ENCODE measurements at regions not wholly inside any gene's neighbourhood (a gene's known extent, or its start where the extent isn't known, plus 50 kb on each side); places are given as distances from the start of the nearest gene placed in this dataset.

DNA sequence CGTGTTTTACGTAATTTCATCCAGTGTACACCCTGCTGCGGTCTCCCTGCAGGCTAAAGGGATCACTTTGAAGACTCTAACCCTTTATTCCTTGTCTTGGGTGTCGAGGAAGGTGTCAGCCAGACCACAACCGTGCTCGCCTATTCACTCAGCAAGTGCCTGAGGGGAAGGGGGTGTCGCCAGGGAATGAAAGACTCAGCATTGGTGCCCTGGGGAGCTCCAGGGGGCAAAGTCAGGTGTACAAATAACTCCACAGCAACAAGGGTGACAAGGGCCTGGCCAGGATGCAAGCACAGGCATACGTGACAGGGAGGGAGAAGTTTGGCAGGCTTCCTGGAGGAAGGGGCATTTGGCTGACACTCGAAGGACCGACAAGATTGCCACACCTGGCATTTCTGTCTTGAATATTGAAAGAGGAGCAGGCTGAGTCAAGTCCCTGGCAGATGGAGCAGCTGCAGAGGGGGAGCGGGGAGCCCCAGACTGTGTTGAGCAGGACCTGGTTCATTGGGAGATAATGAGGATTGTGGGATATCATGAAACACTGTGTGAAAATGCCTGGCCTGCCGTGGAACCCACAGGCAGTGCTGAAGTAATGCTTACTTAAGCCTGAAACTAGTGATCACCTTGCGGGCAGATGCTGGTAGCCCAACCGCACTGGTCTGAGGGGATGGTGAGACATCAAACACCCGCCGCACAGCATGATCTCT is 93.9 kb downstream of the RHOB start:
- DNase-seq, result no peak

DNA sequence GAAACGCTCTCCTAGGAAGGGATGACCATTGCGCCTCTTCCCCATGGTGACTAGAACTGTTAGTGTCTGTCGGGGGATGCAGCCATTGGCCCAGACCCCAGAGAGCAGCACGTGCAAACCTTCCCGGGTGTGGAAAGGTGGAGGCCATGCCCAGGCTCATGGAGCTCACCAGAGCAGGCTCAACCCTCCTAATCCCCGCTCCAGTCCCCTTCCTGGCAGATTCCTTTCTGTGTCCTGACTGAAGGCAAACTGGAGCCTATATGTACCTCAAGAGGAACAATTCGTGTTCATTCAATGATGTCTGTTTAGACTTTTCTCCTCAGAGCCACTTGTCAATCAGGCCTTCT is 94.4 kb downstream of the RHOB start:
- DNase-seq, result no peak

DNA sequence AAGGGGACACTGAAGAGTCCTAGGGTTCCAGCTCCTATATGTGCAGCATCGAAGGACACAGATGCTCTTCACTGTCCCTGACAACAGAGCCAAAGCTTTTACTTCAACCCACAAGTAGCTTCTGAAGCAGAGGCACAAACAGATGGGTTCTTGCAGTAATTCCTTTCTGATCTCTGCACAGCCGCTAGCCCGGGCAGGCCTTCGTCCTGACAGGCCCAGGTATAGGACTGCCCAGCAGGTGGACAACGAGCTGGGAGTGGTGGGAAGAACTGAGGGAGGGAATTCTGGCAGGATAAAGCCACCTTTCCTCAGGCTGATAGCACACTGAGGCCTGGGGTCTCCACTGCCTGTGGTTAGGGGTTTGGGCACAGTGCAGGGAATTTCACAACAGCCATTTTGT is 94.8 kb downstream of the RHOB start:
- DNase-seq, result no peak

DNA sequence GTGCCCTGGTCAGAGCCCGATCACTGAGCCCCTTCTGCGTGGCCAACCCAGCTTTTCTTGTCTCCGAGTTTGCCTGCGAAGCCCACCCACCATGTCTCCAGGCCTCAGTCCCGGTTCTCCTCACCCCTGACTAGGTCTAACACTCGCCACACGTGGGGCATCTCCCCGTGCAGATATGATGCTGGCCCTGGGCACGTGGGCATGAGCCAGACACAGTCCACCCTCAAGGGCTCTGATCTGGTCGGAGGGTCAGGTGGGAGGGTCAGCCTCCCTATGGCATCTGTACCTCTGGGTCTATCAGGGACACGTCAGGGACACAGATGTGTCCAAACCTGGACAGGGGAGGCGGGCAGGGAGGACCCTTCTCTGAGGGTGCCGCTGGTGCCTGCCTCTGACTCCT is 95.4 kb downstream of the RHOB start:
- DNase-seq, result no peak

DNA sequence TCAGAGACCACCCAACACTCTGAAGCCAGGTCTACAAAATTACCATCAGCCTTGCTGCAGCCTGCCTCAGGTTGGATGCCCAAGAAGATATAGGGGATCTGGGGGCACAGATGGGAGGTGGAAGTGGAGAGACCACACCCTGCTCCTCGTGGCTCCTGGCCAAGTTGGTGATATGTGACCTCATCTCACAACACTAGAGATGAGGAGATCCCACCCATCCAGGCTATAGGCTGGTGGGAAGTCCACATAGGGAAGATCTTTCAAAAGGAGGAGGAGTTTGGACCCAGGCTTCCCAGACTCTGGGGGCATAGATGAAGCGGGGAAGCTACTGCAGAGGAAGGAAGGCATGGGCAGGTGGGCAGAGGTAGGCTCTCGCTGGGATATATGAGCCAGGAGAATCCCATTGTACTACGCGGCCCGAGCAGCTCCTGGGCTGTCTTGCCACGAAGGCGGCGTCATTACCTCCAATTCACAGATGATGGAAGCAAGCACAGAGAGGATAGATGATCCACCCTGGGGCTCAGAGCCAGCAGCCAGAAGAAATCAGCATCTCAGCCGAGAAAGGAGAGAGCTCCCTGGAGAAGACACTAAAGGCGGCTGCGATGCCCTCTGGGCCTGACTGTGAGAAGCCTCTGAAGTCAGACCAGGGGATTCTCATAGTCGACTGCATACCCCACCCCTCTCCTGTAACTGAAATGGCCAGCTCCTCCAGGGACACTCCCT is 96.0 kb downstream of the RHOB start:
- DNase-seq, result no peak

DNA sequence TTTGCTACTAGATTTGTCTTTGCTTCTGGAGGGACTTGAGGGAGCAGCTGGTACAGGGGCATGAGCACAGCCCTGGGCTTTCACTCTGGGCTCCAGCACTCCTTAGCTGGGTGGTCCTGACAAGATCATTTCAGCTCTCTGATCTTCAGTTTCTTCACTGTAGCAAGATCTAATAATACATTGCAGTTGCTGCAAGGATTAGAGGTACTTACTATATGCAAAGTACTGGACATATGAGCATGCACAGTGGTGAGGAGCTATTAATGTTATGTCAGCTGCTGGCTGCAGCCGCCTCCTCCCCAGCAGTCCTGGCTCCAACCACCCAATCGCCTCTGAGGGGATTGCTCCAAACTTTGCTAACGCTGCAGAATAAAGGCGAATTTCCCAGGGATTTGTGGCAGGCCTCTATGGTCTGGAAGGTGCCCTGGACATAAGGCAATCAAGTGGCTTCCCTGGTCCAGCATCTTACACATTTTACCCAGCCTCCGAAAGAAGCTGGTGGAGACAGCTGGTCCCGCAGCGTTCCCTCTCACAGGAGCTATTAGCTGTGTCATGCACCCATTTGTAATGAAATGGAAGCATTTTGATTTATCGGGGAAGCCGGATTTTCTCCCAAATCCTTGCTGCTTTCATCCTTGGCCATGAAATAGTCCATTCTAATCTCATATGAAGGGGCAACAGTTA is 96.7 kb downstream of the RHOB start:
- DNase-seq, result no peak

DNA sequence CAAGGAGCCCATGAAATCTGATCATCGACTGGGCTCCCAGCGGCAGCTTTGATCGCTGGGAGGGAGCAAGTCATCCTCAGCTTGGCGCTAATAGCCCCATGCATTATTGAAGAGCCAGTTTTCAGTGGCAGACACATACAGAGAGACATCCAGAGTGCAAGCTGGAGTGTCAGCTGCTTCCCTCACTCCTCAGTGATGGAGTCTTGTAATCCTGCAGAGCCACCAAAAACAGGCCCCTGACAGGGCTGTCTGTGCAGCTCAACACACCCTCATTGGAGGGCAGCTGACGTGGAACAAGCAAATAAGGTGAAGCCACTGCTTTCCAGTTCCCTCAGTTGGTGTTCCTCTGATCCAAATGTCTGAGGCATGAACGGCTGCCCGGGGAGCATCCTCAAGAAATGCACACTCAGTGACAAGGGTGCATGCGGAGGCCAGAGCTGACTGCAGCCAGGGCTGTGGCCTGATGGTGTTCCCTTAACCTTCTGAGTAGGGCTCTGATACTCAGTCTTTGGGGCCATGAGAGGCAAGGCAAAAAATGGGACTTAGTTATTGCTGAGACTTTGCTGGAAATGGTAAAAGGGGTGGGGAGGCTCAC is 97.4 kb downstream of the RHOB start:
- DNase-seq, result no peak

DNA sequence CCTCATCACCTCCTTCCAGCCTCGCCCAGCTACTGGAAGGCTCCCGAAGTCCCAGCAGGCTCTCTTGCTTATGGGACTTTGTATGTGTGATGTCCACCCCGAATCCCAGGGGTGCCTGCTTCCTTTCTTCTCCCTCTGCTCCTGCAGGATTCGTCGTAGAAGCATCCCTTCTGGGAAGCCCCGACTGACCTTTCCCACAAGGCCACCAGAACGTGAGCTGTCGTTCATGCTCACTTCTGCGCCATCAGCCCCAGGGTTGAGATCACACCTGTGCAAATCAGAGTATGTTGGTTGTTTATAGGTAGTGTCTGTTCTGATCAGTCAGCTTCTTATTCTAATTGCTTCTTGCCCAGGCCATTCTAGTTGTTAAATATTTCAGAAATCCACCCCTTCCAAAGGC is 101.8 kb downstream of the HS1BP3 start:
- no peak for DNase-seq

DNA sequence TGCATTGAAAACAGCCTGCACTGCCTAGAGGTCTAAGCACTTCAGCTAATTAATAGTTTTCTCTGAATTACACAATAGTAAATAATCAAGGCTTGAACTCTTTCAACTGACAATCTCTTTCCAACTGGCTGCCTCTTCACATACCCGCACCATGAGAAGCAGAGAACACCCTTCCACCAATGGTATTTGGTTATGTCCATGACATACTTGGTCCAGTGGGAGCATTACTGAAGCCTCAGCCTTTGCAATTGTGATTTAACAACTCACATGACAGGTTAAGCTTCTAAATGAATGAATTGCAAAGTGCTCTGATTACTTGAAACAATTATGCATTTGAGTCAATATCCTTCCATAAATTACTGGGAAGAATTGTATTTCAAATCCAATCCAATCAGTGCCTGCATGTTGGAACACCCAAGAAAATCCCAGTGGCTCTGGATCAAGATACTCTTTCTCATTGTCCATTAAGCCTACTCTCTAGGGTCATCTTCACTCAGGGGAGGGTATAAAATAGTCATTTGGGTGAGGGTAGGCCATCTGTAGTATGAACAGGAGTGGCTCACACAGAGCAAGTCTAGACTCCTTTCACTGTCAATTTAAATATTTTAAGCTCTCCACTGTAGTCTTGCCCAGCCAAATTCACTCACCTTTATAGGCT is 101.1 kb downstream of the HS1BP3 start:
- DNase-seq, result no peak

DNA sequence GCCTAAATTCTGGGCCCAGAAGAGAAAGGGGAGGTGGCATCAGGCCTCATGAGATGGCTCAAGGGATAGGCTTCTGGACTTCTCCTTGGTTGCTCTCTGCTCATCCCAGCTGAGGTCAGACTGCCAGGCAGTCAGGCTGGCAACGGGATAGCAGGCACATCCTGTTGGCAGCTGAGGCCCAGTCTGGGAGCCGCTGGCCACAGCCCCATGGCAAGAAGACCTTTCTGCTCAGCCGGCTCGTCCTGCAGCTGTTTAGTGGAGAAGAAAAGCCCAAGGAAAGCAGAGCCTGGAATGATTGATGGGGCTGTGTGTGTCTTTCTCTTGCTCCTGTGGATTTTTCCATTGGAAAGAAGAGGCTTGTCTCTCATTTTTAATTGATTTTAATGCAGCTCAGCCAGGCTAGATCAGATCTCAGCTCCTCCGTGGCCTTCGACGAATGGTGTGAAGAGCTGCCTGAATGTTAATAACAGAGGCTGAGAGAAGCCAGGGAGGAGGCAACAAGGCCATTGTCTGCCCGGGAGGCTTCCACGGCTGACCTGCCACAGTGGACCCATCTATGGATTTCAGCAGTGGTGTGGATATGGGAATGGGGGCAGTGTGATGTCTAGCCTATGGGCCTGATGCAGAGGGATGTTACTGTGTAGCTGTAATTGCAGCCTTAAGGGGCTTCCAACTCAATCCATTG is 99.5 kb downstream of the HS1BP3 start:
- DNase-seq, result peak; percentile 77

DNA sequence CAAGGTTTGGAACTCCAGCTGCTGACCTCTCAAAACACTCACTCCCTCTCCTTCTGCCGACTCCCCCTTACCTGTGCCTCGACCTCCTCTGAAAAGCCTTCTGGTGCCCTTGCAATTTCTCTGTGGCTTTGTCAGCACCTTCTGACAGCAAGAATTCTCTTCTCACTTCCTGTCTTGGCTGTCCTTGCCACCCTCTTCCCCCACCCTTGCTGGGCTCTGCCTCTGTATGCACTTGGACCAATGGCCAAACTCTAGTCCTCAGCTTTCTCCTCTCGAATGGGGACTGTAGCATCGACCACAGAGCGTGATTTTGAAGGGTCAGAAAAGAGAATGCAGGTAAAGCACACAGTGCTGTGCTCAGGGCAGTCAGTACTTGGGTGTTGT is 99.0 kb downstream of the HS1BP3 start:
- DNase-seq, result no peak

DNA sequence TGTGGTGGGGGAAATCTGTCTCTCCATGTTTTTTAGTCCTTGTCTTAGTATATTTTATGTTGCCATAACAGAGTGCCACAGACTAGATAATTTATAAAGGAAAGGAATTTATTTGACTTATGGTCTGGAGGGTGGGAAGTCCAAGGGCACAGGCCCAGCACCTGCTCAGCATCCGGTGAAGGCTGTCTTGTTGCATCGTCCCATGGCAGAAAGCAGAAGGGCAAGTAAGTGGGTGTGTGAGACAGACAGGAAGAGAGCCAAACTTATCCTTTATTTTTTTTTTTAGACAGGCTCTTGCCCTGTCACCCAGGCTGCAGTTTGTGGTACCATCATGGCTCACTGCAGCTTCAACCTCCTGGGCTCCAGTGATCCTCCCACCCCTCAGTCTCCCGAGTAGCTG is 98.1 kb downstream of the HS1BP3 start:
- DNase-seq, result no peak

DNA sequence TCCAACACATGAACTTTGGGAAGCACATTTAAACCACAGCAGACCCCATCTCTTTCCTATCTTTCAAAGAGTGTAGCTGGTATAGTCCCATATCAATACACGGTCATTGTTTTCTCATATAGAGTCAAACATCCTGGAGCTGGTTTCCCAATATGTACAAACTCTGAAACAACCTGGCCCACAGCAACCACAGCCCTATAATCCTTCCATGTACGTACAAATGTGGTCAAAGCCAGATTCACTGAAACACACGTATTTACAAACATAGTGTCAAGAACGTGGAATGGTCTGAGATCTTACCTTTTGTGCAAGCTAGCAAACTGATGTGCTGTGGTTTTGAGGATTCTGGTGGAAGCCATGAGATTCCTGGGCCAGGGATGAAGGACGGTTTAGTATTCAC is 97.3 kb downstream of the HS1BP3 start:
- no peak for DNase-seq

DNA sequence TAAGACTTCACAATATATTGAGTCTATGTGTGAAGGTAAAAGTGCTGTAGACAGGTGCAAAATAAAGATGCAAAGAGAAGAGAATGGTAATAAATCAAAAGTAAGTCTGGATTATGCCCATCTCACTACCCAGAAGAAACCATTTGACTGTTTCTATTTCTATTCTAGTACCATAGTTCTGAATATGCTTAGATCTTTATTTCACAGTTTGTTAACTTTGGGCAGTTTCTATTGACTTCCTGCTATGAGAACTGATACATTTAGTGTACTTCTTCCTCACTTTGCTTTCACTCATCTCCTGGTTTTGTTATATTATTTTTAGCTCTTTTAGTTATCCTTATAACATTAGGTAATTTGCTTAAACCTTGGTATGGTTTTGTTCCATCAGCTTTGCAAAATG is 94.9 kb downstream of the HS1BP3 start:
- DNase-seq, result no peak

DNA sequence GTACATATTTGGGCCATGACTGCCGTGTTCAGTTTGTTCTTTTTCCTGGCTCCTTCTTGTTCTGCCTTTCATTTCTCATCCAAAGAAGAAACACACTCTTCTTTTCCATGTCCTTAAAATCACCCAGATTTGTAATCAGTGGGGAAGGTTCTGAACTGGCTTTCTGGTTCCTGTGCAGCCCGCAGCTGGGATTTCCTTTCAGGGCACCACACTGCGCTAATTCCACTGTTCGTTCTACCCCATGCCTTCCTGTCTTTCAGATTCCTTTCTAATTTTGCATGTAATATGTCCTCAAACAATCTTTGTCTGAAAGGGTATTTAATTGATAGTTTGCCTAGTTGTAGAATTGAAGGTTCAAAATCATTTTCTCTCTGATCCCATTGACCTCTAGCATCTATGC is 94.1 kb downstream of the HS1BP3 start:
- DNase-seq, result no peak

DNA sequence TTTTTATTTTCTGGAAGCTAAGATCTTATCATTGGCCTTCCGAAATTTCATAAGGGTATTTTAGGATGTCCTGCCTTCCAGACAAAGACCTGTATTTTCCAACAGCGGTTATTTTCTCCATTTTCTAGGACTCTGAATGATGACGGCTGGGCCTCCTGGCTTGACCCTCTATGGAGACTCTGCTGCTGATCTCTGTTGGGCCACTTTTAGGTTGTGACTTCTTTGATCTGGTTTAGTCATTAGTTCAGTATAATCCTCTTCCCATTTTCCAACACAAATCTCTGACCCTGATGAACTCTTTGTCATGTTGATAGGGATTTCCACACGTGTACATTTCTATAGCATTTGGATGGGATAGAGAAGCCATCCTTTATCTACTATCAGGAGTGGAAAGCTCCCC is 93.7 kb downstream of the HS1BP3 start:
- no peak for DNase-seq

DNA sequence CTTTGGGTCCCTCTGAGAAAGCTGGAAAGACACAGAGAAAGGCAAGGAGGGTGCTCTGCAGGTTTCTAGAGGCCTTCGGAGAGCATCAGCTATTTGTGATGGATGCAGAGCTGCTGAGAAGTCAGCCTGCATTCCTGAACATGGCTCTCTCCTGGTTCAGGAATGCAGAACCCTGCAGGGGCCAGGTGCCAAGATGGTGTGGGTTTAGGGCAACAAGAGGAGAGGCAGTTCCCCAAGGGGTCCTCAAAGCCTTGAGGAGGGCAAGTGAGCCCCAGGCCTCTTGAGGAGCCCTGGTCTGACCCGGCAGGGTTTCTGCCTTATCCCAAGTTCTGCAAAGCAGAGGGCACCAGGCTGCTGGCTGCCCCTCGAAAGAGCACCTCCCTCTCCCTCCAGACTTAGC is 93.3 kb downstream of the HS1BP3 start:
- DNase-seq, result no peak

DNA sequence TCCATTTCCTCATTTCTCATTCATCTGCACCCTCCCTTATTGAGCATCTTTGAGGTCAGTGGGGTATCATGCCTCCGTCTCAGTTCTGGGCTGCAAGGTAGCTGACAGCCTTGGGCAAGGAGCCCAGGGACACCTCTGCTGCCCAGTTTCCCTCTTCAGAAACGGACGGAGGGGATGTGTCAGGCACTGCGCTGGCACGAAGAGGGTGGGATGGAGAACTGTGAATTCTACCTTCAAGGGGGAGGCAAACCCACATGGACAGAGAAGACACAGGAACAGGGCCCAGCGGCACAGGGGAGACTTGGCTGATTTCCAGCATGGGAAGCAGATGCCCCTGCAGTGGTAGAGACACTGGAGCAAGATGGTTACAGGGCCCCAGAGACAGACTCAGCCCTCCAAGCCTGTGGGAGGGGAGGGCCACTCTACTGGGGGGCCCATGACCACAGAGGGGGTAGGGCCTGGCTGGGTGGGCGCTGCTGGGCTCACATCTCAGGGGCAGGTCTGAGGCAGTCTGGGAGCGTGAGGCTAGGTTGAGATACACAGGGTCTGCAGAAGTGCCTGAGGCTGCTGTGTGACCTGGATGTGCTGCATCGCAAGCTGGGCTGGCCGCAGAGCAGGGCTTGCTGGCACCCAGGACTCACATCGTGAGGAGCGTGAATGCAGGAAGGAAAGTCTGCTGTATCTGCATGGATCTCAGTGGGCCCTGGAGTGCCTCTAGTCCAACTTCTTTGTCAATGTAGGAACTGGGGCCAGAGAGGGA is 92.3 kb downstream of the HS1BP3 start:
- DNase-seq, result no peak

DNA sequence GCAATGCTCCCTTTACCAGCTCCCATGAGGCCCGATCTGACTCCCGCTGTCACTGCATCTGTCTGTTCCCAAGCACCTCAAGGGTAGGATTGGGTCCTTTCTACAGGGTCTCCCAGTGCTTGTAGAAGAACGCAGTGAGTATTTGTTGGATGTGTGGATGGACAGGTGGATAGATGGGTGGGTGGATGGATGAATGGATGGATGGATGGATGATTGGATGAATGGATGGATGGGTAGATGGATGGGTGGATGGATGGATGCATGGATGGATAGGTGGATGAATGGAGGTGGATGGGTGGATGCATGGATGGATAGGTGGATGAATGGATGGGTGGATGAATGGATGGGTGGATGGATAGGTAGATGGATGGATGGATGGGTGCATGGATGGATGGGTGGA is 91.6 kb downstream of the HS1BP3 start:
- no peak for DNase-seq

DNA sequence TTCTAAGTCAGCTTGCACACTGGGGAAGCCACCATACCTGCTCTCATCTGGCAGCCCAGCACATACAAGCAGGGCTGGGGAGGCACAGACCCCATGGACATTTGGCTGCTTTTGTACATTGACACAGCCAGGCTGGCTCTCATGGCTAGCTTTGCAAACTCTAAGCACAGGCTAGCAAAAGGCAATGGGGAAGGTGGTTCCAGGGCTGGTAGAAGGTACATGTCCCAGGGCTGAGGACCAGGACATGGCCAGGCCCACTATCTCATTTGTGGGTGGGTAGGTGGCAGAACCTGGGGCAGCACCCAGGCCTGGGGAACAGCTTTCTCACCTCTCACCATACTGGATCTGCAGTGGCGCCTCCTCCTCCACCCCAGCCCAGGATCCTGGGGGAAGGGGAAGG is 90.9 kb downstream of the HS1BP3 start:
- DNase-seq, result no peak

DNA sequence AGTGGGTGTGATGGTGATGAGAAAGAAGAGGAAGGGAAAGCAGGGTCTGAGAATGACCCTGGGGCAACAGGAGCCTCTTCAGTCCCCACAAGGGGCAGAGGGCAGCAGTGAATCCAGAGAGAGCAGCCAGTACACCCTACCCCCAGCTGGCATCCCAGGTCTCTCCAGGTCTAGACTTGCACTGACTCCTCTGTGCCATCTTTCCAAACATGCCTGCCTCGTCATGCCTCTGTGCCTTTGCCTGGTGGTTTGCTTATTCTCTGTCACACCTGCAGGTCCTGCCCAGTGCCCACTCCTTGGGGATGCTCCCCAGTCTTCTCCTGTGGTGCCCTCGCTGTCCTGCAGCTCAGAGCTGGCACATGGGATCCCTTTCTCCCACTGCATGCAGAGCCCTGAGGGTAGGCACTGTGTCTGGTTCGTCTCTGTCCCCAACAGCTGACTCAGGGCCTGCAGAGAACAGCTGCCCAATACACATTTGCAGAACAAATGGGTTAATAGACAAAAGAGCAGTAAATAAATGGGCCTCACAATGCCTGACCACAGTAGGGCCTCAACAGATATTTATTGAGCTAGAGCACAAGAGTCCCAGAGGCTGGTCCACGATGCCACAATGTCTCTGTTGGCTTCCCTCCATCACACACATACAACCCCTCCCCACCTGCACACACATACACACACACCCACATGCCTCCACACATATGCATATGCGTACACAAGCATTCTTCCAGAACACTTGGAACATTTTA is 89.8 kb downstream of the HS1BP3 start:
- no peak for DNase-seq
